ENCODE measurements at regions not wholly inside any gene's neighbourhood (a gene's known extent, or its start where the extent isn't known, plus 50 kb on each side); places are given as distances from the start of the nearest gene placed in this dataset.

GRCh38 chr19:29448046-29448445 is 77.7 kb upstream of the VSTM2B start:
- no peak overlapping the region for H3K27ac ChIP-seq
- TF ChIP-seq, protein P1, sequence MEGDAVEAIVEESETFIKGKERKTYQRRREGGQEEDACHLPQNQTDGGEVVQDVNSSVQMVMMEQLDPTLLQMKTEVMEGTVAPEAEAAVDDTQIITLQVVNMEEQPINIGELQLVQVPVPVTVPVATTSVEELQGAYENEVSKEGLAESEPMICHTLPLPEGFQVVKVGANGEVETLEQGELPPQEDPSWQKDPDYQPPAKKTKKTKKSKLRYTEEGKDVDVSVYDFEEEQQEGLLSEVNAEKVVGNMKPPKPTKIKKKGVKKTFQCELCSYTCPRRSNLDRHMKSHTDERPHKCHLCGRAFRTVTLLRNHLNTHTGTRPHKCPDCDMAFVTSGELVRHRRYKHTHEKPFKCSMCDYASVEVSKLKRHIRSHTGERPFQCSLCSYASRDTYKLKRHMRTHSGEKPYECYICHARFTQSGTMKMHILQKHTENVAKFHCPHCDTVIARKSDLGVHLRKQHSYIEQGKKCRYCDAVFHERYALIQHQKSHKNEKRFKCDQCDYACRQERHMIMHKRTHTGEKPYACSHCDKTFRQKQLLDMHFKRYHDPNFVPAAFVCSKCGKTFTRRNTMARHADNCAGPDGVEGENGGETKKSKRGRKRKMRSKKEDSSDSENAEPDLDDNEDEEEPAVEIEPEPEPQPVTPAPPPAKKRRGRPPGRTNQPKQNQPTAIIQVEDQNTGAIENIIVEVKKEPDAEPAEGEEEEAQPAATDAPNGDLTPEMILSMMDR (IDR thresholded peaks at IDR 0.05): no peak
- no peak for TF ChIP-seq ZFX (IDR thresholded peaks at IDR 0.05; ENCODE audit: borderline replicate concordance)

DNA sequence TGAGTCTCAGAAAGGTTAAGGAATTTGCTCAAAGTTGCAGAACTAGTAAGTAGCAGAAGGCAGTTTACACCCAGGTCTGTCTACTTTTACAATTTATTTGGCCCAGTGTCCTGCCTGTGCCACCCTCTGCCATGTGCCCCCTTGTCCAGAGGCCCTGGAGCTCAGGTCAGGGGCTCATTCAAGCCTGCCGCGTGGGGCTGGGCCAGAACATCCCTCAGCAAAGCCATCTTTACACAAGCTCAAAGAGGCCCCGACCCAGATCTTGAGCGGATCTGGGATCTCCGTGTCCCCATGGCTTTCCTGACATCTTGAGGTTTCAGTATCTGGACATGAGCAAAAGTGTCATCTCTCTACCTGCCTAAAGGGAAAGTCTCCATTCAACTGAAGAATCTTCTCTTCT is 76.4 kb upstream of the VSTM2B start:
- TF ChIP-seq ZFX (IDR thresholded peaks at IDR 0.05; ENCODE audit: borderline replicate concordance): no peak
- TF ChIP-seq, protein P1 (IDR thresholded peaks at IDR 0.05): no peak
- H3K27ac ChIP-seq: no peak overlapping the region

- TF ChIP-seq ZFX (IDR thresholded peaks at IDR 0.05; ENCODE audit: borderline replicate concordance): no peak
- TF ChIP-seq, protein P1 (IDR thresholded peaks at IDR 0.05): no peak
- H3K27ac ChIP-seq: no peak overlapping the region
Measured at GRCh38 chr19:29450306-29450705, 75.5 kb upstream of the VSTM2B start.

DNA sequence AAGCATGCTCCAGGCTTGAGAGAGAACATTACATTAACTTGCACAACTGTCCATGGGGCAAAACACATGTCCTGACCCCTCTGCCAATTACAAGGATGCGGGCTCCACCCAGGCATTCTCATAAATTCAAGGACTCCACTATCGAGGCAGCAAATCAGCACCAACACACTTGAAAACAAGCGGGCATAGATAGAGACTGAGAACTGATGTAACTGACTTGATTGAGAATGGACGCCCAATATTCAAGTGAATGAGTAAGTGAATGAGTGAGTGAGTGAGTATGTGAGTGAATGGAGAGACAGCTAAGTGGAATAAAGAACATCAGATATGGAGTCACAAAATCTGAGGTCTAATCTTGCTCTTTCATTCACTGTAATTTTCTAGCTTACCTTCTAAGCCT is 75.0 kb upstream of the VSTM2B start:
- no peak overlapping the region for H3K27ac ChIP-seq
- TF ChIP-seq ZFX (IDR thresholded peaks at IDR 0.05; ENCODE audit: borderline replicate concordance): no peak
- TF ChIP-seq, protein P1 (IDR thresholded peaks at IDR 0.05): no peak

DNA sequence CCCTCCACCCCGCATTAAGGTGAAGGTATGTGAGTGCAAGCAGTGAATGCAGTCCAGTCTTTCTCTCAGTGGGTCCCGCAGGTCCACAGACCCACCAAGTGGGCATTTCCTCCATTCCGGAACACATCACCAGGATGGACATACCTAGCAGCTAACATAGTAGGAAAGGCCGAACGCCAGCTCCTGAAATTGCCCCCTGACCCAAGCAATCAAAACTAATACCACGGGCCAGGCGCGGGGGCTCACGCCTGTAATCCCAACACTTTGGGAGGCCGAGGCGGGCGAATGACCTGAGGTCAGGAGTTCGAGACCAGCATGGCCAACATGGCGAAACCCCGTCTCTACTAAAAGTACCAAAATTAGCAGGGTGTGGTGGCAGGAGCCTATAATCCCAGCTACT is 71.7 kb upstream of the VSTM2B start:
- H3K27ac ChIP-seq: no peak overlapping the region
- TF ChIP-seq, protein P1 (IDR thresholded peaks at IDR 0.05): no peak
- no peak for TF ChIP-seq ZFX (IDR thresholded peaks at IDR 0.05; ENCODE audit: borderline replicate concordance)

- no peak for TF ChIP-seq ZFX (IDR thresholded peaks at IDR 0.05; ENCODE audit: borderline replicate concordance)
- TF ChIP-seq, protein P1 (IDR thresholded peaks at IDR 0.05): no peak
- H3K27ac ChIP-seq: no peak overlapping the region
Measured at GRCh38 chr19:29457413-29457812, 68.4 kb upstream of the VSTM2B start.

DNA sequence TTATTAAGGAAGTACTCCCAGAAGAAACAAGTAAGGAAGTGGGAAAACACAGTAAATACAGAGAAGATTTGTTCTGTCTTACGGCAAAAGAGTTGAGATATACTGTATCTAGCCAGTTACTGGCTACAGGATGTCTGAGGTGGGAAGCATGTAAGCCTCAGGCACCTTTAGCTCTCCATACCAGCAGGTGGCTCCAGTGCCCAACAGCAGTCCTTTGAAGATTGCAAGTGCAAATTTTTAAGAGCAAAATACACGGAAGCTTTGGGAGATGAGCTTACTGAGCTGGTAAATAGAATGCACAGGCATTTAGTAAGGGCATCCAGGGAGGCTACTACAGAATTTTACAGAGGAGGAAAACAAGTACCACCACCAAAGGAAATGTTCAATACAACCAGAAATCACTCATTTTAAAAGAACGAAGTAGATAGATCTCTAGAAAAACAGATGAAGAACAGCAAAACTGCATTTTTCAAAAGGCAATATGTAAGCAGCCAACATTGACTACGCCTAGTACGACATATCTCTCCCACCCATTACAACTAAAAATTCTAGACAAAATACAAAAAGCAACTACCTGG is 57.9 kb upstream of the VSTM2B start:
- H3K27ac ChIP-seq: no peak overlapping the region
- TF ChIP-seq, protein P1 (IDR thresholded peaks at IDR 0.05): peak; percentile 79
- no peak for TF ChIP-seq ZFX (IDR thresholded peaks at IDR 0.05; ENCODE audit: borderline replicate concordance)

Data from 22Rv1 (cell line).